Sigmoid colon (tissue), 4 donors: ENCODE measurements at regions not wholly inside any gene's neighbourhood (a gene's known extent, or its start where the extent isn't known, plus 50 kb on each side); places are given as distances from the start of the nearest gene placed in this dataset.

Experiments used
- CTCF ChIP-seq, 4 experiments: fragments of 450-650 bp in 3 of 4; fragments of 200-600 bp in 1 of 4; IDR thresholded peaks; one replicate each; pipeline ENCODE4 v1.5.1; 2016 to 2019; ENCODE audit warnings: antibody characterized with exemption in 4 of 4, mild to moderate bottlenecking in 3 of 4, moderate library complexity in 2 of 4
- EP300 ChIP-seq, 4 donors: sonication (generic); formaldehyde crosslinking; IDR thresholded peaks; one replicate each; pipeline ENCODE4 v1.6.1; 2017; ENCODE audit warnings: antibody characterized with exemption in 4 of 4
- POLR2A ChIP-seq, 2 donors: fragments of 450-650 bp; IDR thresholded peaks; one replicate each; pipeline ENCODE4 v1.6.1; 2016; ENCODE audit warnings: antibody characterized with exemption in 2 of 2, mild to moderate bottlenecking in 2 of 2, moderate library complexity in 2 of 2
- POLR2AphosphoS5 ChIP-seq, 4 donors: sonication (generic); formaldehyde crosslinking; IDR thresholded peaks; one replicate each; pipeline ENCODE4 v1.6.1; 2017; ENCODE audit warnings: antibody characterized with exemption in 4 of 4

- TF ChIP-seq CTCF (IDR thresholded peaks at IDR 0.05) (no peak), POLR2A (IDR thresholded peaks at IDR 0.05) (no peak), POLR2AphosphoS5 (IDR thresholded peaks at IDR 0.05) (peak in 1 of 4 donors; percentile 25), EP300 (IDR thresholded peaks at IDR 0.05) (no peak)
Observed at GRCh38 chr11:128334311-128335044, 252.9 kb downstream of the ETS1 start.
